DND-41 (cell line): ENCODE measurements at regions not wholly inside any gene's neighbourhood (a gene's known extent, or its start where the extent isn't known, plus 50 kb on each side); places are given as distances from the start of the nearest gene placed in this dataset.

Source experiments
- EZH2 ChIP-seq: IDR thresholded peaks from 3 replicates; pipeline ENCODE4 v1.6.1; 2012; ENCODE audit warnings: borderline replicate concordance, low read depth, mild to moderate bottlenecking, moderate library complexity, low read length, inconsistent platforms; ENCODE audit not compliant: severe bottlenecking
- TF ChIP-seq, protein P1 (sequence below): IDR thresholded peaks from 2 replicates; pipeline ENCODE4 v1.5.1; 2012; ENCODE audit warnings: borderline replicate concordance, low read length, moderate library complexity, mild to moderate bottlenecking; ENCODE audit not compliant: poor library complexity, severe bottlenecking; ENCODE audit errors: extremely low read depth

DNA sequence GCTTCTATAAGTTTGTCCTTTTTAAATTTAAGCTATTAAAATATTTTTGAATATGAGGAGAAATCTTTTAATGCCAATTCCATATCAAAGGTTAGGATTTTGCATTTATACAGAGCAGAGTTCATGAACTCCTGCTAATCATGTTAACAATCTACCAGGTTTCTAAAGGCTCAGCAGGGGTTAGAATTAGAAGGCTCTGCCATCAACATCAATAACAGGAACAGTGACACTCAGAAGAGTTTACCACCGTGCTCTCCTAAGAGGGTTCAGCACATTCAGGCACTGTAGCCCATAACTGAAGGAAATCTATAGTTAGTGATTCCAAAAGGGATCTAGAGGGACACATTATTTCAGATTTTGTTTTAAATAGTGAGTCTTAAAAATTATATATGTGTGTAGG, 100.1 kb downstream of the HOXA1 start:
- TF ChIP-seq, protein P1, sequence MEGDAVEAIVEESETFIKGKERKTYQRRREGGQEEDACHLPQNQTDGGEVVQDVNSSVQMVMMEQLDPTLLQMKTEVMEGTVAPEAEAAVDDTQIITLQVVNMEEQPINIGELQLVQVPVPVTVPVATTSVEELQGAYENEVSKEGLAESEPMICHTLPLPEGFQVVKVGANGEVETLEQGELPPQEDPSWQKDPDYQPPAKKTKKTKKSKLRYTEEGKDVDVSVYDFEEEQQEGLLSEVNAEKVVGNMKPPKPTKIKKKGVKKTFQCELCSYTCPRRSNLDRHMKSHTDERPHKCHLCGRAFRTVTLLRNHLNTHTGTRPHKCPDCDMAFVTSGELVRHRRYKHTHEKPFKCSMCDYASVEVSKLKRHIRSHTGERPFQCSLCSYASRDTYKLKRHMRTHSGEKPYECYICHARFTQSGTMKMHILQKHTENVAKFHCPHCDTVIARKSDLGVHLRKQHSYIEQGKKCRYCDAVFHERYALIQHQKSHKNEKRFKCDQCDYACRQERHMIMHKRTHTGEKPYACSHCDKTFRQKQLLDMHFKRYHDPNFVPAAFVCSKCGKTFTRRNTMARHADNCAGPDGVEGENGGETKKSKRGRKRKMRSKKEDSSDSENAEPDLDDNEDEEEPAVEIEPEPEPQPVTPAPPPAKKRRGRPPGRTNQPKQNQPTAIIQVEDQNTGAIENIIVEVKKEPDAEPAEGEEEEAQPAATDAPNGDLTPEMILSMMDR, result no peak
- no peak for TF ChIP-seq EZH2
